ENCODE measurements at regions not wholly inside any gene's neighbourhood (a gene's known extent, or its start where the extent isn't known, plus 50 kb on each side); places are given as distances from the start of the nearest gene placed in this dataset.

- no peak overlapping the region for H4K5ac ChIP-seq (ENCODE audit: low read length)
- no CpG with 5 or more reads among the region's 4 CpGs for WGBS (ENCODE audit: extremely low coverage, insufficient coverage, low lambda C conversion rate)
These were observed 295.4 kb upstream of the CRIM1 start for GRCh38 chr2:36060133-36060532.

GRCh38 chr2:36059691-36060090 is 295.9 kb upstream of the CRIM1 start:
- Histone ChIP-seq H3K27me3 (ENCODE audit: insufficient read depth, low read length, poor library complexity) (no peaks in the 10 kb centered on the region), H4K5ac (ENCODE audit: low read length) (no peak overlapping the region), H3K56ac (ENCODE audit: low read length) (no peak overlapping the region), H3K4me3 (ENCODE audit: low read length) (no peak overlapping the region), H3K79me2 (ENCODE audit: control insufficient read depth, insufficient read depth, low read length) (no peaks in the 10 kb centered on the region), H2AK5ac (ENCODE audit: low read length) (no peak overlapping the region), H2BK120ac (ENCODE audit: low read depth, low read length) (no peak overlapping the region), H3K18ac (ENCODE audit: low read length) (no peak overlapping the region), H3K4me1 (ENCODE audit: control insufficient read depth, low read depth, low read length) (no peaks in the 10 kb centered on the region), H4K8ac (ENCODE audit: low read depth, low read length) (no peak overlapping the region), H3K4ac (ENCODE audit: low read depth, low read length) (no peak overlapping the region), H3K9ac (ENCODE audit: low read length) (no peak overlapping the region), H2BK5ac (ENCODE audit: low read length) (no peak overlapping the region), H3K79me1 (ENCODE audit: low read length) (no peaks in the 10 kb centered on the region), H3K4me2 (ENCODE audit: low read length) (no peak overlapping the region), H3K36me3 (ENCODE audit: control insufficient read depth, insufficient read depth, low read length) (no peaks in the 10 kb centered on the region), H3K27ac (ENCODE audit: low read depth, low read length) (no peak overlapping the region), H2BK15ac (replicated peaks; ENCODE audit: low read depth) (no peak overlapping the region), H3K23ac (ENCODE audit: low read length) (no peak overlapping the region)
- DNase-seq: peak; percentile 59

More at GRCh38 chr2:36060133-36060532, 295.4 kb upstream of the CRIM1 start:
- H3K18ac ChIP-seq (ENCODE audit: low read length): no peak overlapping the region
- H3K4me2 ChIP-seq (ENCODE audit: low read length): no peak overlapping the region
- H3K4me1 ChIP-seq (ENCODE audit: control insufficient read depth, low read depth, low read length): no peaks in the 10 kb centered on the region
- no peak overlapping the region for H3K9ac ChIP-seq (ENCODE audit: low read length)
- no peaks in the 10 kb centered on the region for H3K79me1 ChIP-seq (ENCODE audit: low read length)
- no peak overlapping the region for H2BK15ac ChIP-seq (replicated peaks; ENCODE audit: low read depth)
- H3K4ac ChIP-seq (ENCODE audit: low read depth, low read length): no peak overlapping the region
- no peak overlapping the region for H3K4me3 ChIP-seq (ENCODE audit: low read length)
- H4K8ac ChIP-seq (ENCODE audit: low read depth, low read length): no peak overlapping the region
- no peak overlapping the region for H2BK5ac ChIP-seq (ENCODE audit: low read length)
- H2AK5ac ChIP-seq (ENCODE audit: low read length): no peak overlapping the region
- H3K36me3 ChIP-seq (ENCODE audit: control insufficient read depth, insufficient read depth, low read length): no peaks in the 10 kb centered on the region
- H3K56ac ChIP-seq (ENCODE audit: low read length): no peak overlapping the region
- H3K79me2 ChIP-seq (ENCODE audit: control insufficient read depth, insufficient read depth, low read length): no peaks in the 10 kb centered on the region
- H3K27me3 ChIP-seq (ENCODE audit: insufficient read depth, low read length, poor library complexity): no peaks in the 10 kb centered on the region
- no peak overlapping the region for H3K27ac ChIP-seq (ENCODE audit: low read depth, low read length)
- no peak overlapping the region for H3K23ac ChIP-seq (ENCODE audit: low read length)
- H2BK120ac ChIP-seq (ENCODE audit: low read depth, low read length): no peak overlapping the region
- peak; percentile 23 for DNase-seq

- no peak overlapping the region for H3K4ac ChIP-seq (ENCODE audit: low read depth, low read length)
- no peaks in the 10 kb centered on the region for H3K27me3 ChIP-seq (ENCODE audit: insufficient read depth, low read length, poor library complexity)
- H3K4me1 ChIP-seq (ENCODE audit: control insufficient read depth, low read depth, low read length): no peaks in the 10 kb centered on the region
- H3K36me3 ChIP-seq (ENCODE audit: control insufficient read depth, insufficient read depth, low read length): no peaks in the 10 kb centered on the region
- H3K4me2 ChIP-seq (ENCODE audit: low read length): no peak overlapping the region
- no peak overlapping the region for H4K8ac ChIP-seq (ENCODE audit: low read depth, low read length)
- H3K27ac ChIP-seq (ENCODE audit: low read depth, low read length): no peak overlapping the region
- no peak overlapping the region for H2BK5ac ChIP-seq (ENCODE audit: low read length)
- no CpG with 5 or more reads among the region's 2 CpGs for WGBS (ENCODE audit: extremely low coverage, insufficient coverage, low lambda C conversion rate)
- H2AK5ac ChIP-seq (ENCODE audit: low read length): no peak overlapping the region
- no peaks in the 10 kb centered on the region for H3K79me1 ChIP-seq (ENCODE audit: low read length)
- H3K18ac ChIP-seq (ENCODE audit: low read length): no peak overlapping the region
- H3K4me3 ChIP-seq (ENCODE audit: low read length): no peak overlapping the region
- no peak overlapping the region for H4K5ac ChIP-seq (ENCODE audit: low read length)
- H3K9ac ChIP-seq (ENCODE audit: low read length): no peak overlapping the region
- no peaks in the 10 kb centered on the region for H3K79me2 ChIP-seq (ENCODE audit: control insufficient read depth, insufficient read depth, low read length)
- no peak overlapping the region for H2BK15ac ChIP-seq (replicated peaks; ENCODE audit: low read depth)
- H3K56ac ChIP-seq (ENCODE audit: low read length): no peak overlapping the region
- H2BK120ac ChIP-seq (ENCODE audit: low read depth, low read length): no peak overlapping the region
- DNase-seq: peak; percentile 24
- no peak overlapping the region for H3K23ac ChIP-seq (ENCODE audit: low read length)
These were observed 296.6 kb upstream of the CRIM1 start for GRCh38 chr2:36058953-36059352.

GRCh38 chr2:36058076-36058475 is 297.5 kb upstream of the CRIM1 start:
- H3K27ac ChIP-seq (ENCODE audit: low read depth, low read length): no peak overlapping the region
- H3K4me2 ChIP-seq (ENCODE audit: low read length): no peak overlapping the region
- DNase-seq: peak; percentile 43
- H3K36me3 ChIP-seq (ENCODE audit: control insufficient read depth, insufficient read depth, low read length): no peaks in the 10 kb centered on the region
- no peak overlapping the region for H2BK5ac ChIP-seq (ENCODE audit: low read length)
- H3K4ac ChIP-seq (ENCODE audit: low read depth, low read length): no peak overlapping the region
- H4K5ac ChIP-seq (ENCODE audit: low read length): no peak overlapping the region
- no peak overlapping the region for H3K9ac ChIP-seq (ENCODE audit: low read length)
- H3K4me1 ChIP-seq (ENCODE audit: control insufficient read depth, low read depth, low read length): no peaks in the 10 kb centered on the region
- no peak overlapping the region for H2BK120ac ChIP-seq (ENCODE audit: low read depth, low read length)
- H3K4me3 ChIP-seq (ENCODE audit: low read length): no peak overlapping the region
- no peaks in the 10 kb centered on the region for H3K79me1 ChIP-seq (ENCODE audit: low read length)
- H3K27me3 ChIP-seq (ENCODE audit: insufficient read depth, low read length, poor library complexity): no peaks in the 10 kb centered on the region
- no peak overlapping the region for H2BK15ac ChIP-seq (replicated peaks; ENCODE audit: low read depth)
- H3K56ac ChIP-seq (ENCODE audit: low read length): no peak overlapping the region
- no peaks in the 10 kb centered on the region for H3K79me2 ChIP-seq (ENCODE audit: control insufficient read depth, insufficient read depth, low read length)
- whole genome bisulfite sequencing (ENCODE audit: extremely low coverage, insufficient coverage, low lambda C conversion rate): no CpG with 5 or more reads among the region's 3 CpGs
- H3K23ac ChIP-seq (ENCODE audit: low read length): no peak overlapping the region
- no peak overlapping the region for H2AK5ac ChIP-seq (ENCODE audit: low read length)
- H3K18ac ChIP-seq (ENCODE audit: low read length): no peak overlapping the region
- H4K8ac ChIP-seq (ENCODE audit: low read depth, low read length): no peak overlapping the region

GRCh38 chr2:36052819-36053218 is 302.8 kb upstream of the CRIM1 start:
- no peak overlapping the region for H3K4ac ChIP-seq (ENCODE audit: low read depth, low read length)
- no peaks in the 10 kb centered on the region for H3K27me3 ChIP-seq (ENCODE audit: insufficient read depth, low read length, poor library complexity)
- H3K36me3 ChIP-seq (ENCODE audit: control insufficient read depth, insufficient read depth, low read length): no peaks in the 10 kb centered on the region
- no peaks in the 10 kb centered on the region for H3K79me2 ChIP-seq (ENCODE audit: control insufficient read depth, insufficient read depth, low read length)
- H3K27ac ChIP-seq (ENCODE audit: low read depth, low read length): no peak overlapping the region
- H3K9ac ChIP-seq (ENCODE audit: low read length): no peak overlapping the region
- no peak overlapping the region for H3K56ac ChIP-seq (ENCODE audit: low read length)
- no peak overlapping the region for H2BK15ac ChIP-seq (replicated peaks; ENCODE audit: low read depth)
- WGBS (ENCODE audit: extremely low coverage, insufficient coverage, low lambda C conversion rate): no CpG with 5 or more reads among the region's 1 CpG
- no peak overlapping the region for H3K4me3 ChIP-seq (ENCODE audit: low read length)
- H2AK5ac ChIP-seq (ENCODE audit: low read length): no peak overlapping the region
- no peaks in the 10 kb centered on the region for H3K79me1 ChIP-seq (ENCODE audit: low read length)
- no peak overlapping the region for H3K4me2 ChIP-seq (ENCODE audit: low read length)
- H3K18ac ChIP-seq (ENCODE audit: low read length): no peak overlapping the region
- H4K5ac ChIP-seq (ENCODE audit: low read length): no peak overlapping the region
- no peak overlapping the region for H2BK5ac ChIP-seq (ENCODE audit: low read length)
- H3K23ac ChIP-seq (ENCODE audit: low read length): no peak overlapping the region
- no peak overlapping the region for H2BK120ac ChIP-seq (ENCODE audit: low read depth, low read length)
- no peak overlapping the region for H4K8ac ChIP-seq (ENCODE audit: low read depth, low read length)
- no peaks in the 10 kb centered on the region for H3K4me1 ChIP-seq (ENCODE audit: control insufficient read depth, low read depth, low read length)
- DNase-seq: no peak

GRCh38 chr2:36044411-36044810 is 311.2 kb upstream of the CRIM1 start:
- H3K23ac ChIP-seq (ENCODE audit: low read length): no peak overlapping the region
- H3K4me3 ChIP-seq (ENCODE audit: low read length): no peak overlapping the region
- H2BK15ac ChIP-seq (replicated peaks; ENCODE audit: low read depth): no peak overlapping the region
- H4K8ac ChIP-seq (ENCODE audit: low read depth, low read length): no peak overlapping the region
- H3K27me3 ChIP-seq (ENCODE audit: insufficient read depth, low read length, poor library complexity): no peaks in the 10 kb centered on the region
- WGBS (ENCODE audit: extremely low coverage, insufficient coverage, low lambda C conversion rate): no CpG with 5 or more reads among the region's 4 CpGs
- H3K27ac ChIP-seq (ENCODE audit: low read depth, low read length): no peak overlapping the region
- DNase-seq: no peak
- H3K56ac ChIP-seq (ENCODE audit: low read length): no peak overlapping the region
- no peak overlapping the region for H3K4me2 ChIP-seq (ENCODE audit: low read length)
- no peak overlapping the region for H3K9ac ChIP-seq (ENCODE audit: low read length)
- no peak overlapping the region for H4K5ac ChIP-seq (ENCODE audit: low read length)
- H3K79me2 ChIP-seq (ENCODE audit: control insufficient read depth, insufficient read depth, low read length): no peaks in the 10 kb centered on the region
- H2AK5ac ChIP-seq (ENCODE audit: low read length): no peak overlapping the region
- H3K36me3 ChIP-seq (ENCODE audit: control insufficient read depth, insufficient read depth, low read length): no peaks in the 10 kb centered on the region
- no peak overlapping the region for H2BK5ac ChIP-seq (ENCODE audit: low read length)
- H2BK120ac ChIP-seq (ENCODE audit: low read depth, low read length): no peak overlapping the region
- no peaks in the 10 kb centered on the region for H3K79me1 ChIP-seq (ENCODE audit: low read length)
- no peak overlapping the region for H3K4ac ChIP-seq (ENCODE audit: low read depth, low read length)
- H3K4me1 ChIP-seq (ENCODE audit: control insufficient read depth, low read depth, low read length): no peaks in the 10 kb centered on the region
- H3K18ac ChIP-seq (ENCODE audit: low read length): no peak overlapping the region
